ENCODE measurements at regions not wholly inside any gene's neighbourhood (a gene's known extent, or its start where the extent isn't known, plus 50 kb on each side); places are given as distances from the start of the nearest gene placed in this dataset.

DNA sequence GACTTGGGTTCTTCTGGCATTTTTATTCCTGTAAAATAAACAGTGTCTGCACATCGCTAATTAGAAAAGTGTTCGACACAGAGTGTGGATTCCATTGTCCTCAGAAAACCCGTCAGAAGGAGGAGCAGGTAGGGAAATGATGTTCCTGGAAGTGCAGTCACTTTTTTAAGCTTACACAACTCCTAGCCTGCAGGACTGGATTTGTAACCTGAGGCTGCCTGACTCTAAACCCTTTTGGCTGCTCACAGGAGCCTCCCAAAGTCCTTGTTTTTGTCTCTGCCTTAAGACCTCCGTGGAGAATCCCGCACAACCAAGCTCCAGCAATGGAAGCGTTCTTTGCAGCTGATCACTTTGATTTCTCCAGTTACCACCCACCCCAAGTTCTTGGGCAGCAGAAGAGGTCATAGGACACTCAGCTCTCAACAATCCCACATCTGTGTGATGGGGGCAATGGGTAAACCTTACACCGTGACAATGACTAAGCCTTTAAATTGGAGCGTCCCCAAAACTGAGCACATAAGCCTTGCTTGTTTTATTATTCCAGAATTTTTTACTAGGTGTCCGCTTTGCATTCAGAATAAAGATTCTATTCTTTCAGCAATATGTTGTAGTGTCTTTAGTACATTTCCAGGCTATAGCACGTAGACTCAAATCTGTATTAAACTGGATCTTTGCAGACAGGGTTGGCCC lies 227.9 kb downstream of the TBXT start:
- TF ChIP-seq, protein P1, sequence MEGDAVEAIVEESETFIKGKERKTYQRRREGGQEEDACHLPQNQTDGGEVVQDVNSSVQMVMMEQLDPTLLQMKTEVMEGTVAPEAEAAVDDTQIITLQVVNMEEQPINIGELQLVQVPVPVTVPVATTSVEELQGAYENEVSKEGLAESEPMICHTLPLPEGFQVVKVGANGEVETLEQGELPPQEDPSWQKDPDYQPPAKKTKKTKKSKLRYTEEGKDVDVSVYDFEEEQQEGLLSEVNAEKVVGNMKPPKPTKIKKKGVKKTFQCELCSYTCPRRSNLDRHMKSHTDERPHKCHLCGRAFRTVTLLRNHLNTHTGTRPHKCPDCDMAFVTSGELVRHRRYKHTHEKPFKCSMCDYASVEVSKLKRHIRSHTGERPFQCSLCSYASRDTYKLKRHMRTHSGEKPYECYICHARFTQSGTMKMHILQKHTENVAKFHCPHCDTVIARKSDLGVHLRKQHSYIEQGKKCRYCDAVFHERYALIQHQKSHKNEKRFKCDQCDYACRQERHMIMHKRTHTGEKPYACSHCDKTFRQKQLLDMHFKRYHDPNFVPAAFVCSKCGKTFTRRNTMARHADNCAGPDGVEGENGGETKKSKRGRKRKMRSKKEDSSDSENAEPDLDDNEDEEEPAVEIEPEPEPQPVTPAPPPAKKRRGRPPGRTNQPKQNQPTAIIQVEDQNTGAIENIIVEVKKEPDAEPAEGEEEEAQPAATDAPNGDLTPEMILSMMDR (IDR thresholded peaks at IDR 0.05; ENCODE audit: extremely low read depth in 1 of 2, insufficient read depth in 1 of 2, low read depth in 1 of 2, low read length in 2 of 2), result no peak
- TF ChIP-seq, protein P2, sequence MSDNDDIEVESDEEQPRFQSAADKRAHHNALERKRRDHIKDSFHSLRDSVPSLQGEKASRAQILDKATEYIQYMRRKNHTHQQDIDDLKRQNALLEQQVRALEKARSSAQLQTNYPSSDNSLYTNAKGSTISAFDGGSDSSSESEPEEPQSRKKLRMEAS (IDR thresholded peaks at IDR 0.05; ENCODE audit: insufficient read depth, insufficient read length), result no peak
- TF ChIP-seq JUN (IDR thresholded peaks at IDR 0.05; ENCODE audit: borderline replicate concordance, insufficient read depth, insufficient read length, low read depth) (no peak), POLR2A (IDR thresholded peaks at IDR 0.05; ENCODE audit: low read depth, low read length) (no peak), EZH2 (IDR thresholded peaks at IDR 0.05; ENCODE audit: borderline replicate concordance, low read depth, low read length, severe bottlenecking) (no peak), MYC (IDR thresholded peaks at IDR 0.05; ENCODE audit: low read depth, low read length) (no peak), POLR2AphosphoS5 (IDR thresholded peaks at IDR 0.05; ENCODE audit: insufficient read depth, low read depth, low read length) (no peak), GATA2 (IDR thresholded peaks at IDR 0.05; ENCODE audit: insufficient read depth, insufficient read length, low read depth, low read length) (no peak), FOS (IDR thresholded peaks at IDR 0.05; ENCODE audit: borderline replicate concordance, insufficient read depth, low read length) (no peak)

Measured in endothelial cell of umbilical vein (primary cell).